GM18870 (cell line): ENCODE measurements at regions not wholly inside any gene's neighbourhood (a gene's known extent, or its start where the extent isn't known, plus 50 kb on each side); places are given as distances from the start of the nearest gene placed in this dataset.

Experiments used
- ATAC-seq: cut with Tn5 transposase; IDR thresholded peaks from one replicate; pipeline ENCODE4 v1.9.1; 2021; ENCODE audit warnings: moderate library complexity; ENCODE audit not compliant: unreplicated experiment

DNA sequence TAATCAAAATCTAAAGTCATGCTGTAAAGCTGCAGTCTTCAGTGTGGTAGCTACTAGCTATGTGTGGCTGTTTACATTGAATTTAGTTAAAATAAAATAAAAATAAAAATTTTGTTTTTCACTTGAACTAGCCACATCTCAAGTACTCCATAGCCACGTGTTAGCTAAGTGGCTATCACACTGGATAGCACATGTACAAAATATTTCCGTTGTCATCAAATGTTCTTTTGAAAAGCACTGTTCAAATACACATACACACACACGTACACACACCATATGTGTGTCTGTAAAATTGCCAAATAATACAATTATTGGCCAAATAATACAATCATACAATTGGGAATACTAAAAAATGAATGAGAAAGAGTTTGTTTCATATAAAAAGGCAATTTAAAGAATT, 778.2 kb upstream of the FLRT2 start:
- no peak for ATAC-seq

DNA sequence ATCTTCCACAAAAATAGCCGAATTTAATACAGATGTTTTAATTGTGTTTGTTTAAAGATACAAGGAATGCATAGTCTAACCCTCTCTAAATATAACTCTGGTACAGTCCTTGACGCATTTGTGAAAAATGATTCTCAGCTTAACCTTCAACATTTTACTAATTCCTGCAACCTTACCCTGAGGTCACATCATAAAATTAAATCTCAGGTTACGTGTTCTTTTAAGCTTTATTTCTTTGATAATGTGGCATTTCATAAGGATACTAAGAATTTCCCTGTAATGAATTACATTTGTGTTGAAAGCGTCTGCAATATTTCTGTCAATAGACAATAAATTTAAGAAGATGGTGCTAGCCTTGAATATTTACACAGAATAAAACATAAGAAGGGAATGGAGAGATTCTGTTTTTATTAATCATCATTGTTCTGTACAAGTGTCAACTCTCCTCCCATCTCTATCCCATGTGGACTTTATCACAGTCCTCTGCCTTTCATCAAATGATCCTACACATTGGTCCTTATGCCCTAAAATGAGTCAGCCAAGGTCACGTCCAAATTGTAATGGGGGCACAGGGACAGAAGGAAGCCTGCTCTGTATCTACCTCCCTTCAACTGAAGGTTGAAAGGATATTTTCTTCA, 769.3 kb upstream of the FLRT2 start:
- no peak for ATAC-seq

DNA sequence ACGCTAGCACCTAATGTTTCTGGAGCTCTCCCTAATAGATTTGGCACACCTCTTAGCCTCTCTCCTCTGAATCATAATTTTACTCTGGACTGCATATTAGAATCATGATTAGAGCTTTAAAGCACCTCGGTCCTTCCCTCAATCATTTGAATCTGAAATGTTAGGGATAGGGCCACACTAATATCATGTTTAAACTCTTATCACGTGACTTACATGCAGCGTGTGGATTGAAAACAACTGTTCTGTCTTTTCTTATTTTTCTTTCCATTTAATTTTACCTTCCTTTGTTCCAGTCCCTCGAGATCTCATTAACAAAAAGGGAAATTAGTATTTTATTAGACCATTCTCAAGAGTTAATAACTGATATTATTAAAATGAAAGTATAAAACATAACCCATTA, 762.5 kb upstream of the FLRT2 start:
- ATAC-seq: no peak

DNA sequence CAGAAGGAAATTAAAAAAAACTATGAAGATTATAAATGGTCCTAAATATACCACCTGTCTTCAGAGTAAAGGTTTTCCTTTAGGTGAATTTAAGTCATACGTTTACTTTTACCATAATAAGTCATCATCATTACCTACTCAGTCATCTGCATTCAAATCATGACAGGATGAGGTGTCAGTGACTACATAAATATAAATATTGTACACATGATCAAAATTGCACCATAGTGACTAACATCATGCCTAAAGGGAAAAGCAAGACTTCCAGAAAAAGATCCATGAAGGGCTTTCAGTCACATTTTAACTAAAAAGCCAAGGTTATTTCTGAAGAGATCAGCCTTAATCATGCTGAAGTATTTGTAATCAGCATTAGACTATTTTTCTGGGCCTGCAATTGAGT, 759.9 kb upstream of the FLRT2 start:
- ATAC-seq: no peak

DNA sequence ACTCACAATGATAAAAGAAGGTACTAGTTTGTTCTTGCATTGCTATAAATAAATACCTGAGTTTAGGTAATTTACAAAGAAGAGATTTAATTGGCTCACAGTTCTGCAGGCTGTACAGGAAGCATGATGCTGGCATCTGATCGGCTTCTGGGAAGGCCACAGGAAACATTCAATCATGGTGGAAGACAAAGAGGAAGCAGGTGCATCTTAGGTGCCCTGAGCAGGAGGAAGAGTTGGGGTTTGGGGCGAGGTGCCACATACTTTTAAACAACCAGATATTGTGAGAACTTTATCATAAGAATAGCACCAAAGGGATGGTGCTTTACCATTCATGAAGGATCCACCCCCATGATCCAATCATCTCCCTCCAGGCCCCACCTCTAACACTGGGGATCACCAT, 752.6 kb upstream of the FLRT2 start:
- no peak for ATAC-seq

DNA sequence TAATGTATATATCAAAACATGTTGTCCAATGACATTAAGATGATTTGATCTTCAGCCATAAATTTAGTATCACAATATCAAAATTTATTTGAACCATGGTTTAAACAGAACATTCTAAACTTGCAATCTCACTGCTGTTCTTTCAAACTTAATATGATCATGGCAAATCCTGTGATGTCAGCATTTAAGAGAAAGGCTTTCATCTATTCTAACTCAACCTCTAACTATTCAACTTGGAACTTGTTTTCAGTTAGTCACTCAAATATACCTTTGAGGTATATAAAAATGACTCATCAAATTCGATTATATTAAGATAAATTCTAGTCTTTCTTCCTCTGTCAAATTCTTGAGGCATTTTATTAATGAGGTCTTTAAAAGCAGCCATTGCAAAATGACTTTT, 747.0 kb upstream of the FLRT2 start:
- no peak for ATAC-seq

DNA sequence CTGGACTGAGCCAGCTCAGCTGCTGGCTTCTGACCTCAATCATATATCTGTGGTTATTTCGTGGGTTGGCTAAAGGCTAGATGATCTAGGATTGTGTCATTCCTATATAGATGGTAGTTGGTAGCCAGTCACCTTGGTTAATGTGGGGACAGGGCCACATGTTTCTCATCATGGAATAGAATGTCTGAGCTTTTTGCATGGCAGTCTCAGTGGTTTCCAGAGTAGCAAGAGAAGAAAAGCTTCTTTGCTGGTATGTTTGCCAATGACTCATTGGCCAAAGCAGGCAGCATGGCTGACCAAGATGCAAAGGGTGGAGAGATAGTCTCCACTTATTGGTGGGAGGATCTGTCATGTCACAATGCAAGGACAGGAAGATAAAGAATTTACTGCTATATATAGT, 746.4 kb upstream of the FLRT2 start:
- ATAC-seq: no peak

DNA sequence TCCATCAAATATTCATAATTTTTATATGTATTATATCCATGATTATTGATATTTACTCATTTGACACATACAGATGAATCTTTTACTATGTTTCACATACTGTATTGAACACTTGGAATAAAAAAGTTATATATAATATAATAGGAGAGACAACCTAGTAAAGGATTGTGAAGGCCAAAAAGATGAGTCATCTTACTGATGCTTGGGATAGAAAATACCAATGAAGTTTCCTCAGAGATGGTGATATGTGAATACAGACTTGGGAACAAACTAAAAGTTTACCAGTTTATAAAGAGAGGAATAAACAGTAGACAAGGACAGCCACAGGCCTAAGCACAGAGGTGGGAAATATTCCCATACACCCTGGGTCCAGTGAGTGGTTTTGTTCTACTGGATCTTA, 743.9 kb upstream of the FLRT2 start:
- ATAC-seq: no peak

DNA sequence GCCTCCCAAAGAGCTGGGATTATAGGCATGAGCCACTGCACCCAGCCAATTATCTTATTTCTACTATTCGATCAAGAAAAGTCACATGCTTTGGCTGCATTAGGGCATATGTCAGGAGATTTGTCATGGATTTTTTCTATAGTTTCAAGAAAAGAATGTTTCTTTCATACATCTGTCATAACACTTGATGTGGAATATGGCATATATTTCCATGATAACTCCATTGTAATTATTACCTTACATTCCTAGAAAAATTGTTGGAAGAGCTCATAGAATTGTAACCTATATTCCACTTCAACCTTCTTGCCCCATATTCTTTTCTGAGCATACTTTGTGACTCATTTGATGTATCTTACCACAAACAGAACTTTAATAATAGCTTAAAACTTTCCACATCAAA, 740.9 kb upstream of the FLRT2 start:
- ATAC-seq: no peak

DNA sequence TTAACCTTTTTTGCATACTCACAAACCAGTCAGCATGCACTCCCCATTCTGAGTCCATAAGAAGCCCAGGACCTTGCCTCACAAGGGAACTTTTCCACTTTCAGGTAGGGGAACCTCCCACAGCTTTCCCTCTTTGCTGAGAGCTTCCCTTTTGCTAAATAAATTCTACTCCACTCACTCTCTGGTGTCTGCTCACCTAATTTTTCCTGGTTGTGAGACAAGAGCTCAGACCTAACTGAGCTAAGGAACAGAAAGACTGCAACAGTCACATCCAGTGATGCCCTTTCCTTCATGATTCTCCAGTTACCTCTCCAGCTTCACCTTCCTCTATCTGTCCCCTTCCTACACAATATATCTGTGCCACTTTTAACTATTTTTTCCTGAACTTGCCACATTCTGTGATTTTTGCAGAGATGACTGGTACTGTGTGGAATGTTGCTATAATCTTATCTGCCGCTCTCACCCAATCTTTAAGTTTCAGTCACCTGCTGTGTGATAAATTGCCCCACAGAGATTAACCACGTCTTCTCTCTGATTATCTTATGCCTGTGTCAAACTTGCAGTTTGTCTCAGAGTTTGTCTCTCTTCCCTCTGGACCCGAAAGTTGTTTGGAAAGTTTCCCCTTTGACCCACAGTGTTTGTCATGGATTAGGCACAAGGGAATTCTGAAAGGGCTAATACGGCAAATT, 737.1 kb upstream of the FLRT2 start:
- ATAC-seq: no peak

DNA sequence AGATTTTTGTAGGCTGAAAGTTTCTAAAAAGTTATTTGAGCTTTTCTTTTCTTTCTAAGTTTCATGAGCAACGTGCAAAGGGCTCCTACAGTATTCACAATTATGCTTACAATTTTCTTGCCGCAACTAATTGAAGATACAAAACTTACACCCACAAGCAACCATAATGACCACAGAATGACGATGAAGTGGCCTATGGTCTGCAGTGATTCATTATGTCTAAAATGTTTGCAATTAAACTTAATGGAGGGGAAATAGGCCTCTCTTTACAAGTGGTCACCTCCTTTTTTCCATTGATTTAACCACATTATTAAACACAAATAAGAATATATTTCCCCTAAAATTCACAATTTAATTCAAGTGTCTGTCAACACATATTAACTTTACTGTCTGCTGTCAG, 732.6 kb upstream of the FLRT2 start:
- no peak for ATAC-seq

DNA sequence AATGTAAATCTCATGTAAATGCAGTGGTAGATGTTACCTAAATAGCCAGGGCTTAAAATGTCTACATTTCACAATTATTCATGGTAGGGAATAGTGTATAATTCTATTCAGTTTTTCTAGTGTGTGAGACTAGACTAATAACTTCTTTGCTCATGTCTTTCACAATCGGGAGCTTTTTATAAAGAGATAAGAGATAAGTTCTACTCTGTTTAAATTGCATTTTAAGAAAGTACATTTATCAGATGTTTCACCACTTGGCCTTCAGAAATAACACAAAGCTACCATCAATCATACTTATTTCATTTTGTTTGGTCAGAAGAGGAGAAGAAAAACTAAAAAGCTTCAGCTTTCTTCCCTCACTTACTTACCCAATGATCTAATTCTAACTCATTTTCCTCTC, 725.5 kb upstream of the FLRT2 start:
- ATAC-seq: no peak

DNA sequence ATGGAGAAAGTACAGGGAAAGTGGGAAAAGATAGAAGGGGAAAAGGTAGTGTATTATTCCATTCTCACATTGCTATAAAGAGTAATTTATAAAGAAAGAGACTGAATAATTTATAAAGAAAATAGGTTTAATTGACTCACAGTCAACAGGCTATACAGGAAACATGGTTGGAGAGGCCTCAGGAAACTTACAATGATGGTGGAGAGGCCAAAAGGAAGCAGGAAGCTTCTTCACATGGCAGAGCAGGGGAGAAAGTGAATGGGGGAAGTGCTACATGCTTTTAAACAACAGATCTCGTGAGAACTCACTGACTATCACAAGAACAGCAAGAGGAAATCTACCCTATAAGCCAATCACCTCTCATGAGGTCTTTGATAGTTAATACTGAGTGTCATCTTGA, 725.0 kb upstream of the FLRT2 start:
- no peak for ATAC-seq

DNA sequence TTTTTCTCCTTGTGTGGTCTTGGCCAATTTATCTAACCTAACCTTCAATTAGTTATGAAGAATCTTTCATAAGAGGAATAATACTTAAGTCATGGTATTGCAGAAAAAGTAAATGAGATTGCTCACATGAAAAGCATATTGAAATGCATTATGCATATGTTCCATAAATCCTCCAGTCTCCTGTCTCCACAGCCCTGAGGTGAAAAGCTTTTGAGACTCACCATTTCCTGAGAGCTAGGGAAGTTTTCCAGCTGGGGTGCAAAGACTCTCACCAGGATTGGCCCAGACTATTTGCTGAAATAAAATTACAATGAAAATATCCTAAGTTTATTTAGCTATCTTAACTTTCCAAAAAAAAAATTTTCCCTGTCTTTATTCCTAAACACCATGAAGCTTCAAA, 723.8 kb upstream of the FLRT2 start:
- ATAC-seq: no peak

DNA sequence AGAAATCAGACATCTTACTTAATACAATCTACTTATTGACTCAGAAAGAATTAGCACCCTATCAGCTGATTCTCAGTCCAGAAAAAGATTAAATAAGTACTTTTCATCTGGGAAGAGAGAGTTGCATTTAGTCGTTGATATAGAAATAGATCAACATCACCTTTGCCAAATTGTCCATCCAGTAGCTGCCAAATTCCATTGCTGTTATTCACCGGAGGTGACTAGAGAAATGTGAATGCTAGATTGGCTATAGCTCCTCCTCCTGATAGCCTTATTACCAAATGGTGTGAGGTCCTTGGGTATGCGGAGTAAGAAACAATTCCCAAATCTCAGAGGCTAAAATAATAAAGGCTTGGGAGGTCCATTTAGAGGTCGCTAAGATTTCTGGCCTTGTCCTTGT, 723.3 kb upstream of the FLRT2 start:
- no peak for ATAC-seq

DNA sequence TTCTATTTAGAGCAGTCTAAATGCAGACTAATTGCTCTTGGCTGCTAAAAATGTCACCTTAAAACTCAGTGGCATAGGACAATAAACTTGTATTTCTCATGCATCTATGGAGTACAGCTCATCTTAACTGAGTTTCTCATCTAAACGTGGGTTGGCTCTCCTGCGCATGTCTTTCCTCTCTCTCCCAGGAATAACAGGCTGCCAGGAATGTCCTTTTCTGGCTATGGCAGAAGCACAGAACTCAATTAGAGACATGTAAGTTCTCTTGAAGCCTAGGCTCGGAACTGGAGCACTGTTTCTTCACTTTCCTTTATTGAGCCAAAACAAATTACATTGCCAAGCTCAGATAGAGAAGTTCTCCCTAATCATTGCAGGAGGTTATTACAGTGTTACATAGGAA, 722.3 kb upstream of the FLRT2 start:
- no peak for ATAC-seq

DNA sequence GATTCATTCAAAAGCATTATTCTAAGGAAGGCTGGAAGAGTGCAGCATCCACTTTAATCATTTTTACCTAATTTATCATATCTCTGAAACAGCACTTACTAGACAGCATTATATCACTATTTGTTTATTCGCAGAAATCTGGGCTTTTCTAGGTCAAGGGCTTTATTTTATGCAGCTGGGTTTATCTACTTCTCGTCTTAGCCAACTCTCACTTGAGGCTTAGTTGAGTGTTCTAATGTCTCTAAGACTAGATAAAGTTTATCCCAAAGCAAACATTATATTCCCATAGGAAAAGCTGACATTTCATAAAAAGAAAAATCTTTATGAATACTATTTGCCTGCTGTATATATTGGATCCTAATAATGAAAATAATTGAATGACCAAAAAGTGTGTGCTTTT, 720.8 kb upstream of the FLRT2 start:
- no peak for ATAC-seq

DNA sequence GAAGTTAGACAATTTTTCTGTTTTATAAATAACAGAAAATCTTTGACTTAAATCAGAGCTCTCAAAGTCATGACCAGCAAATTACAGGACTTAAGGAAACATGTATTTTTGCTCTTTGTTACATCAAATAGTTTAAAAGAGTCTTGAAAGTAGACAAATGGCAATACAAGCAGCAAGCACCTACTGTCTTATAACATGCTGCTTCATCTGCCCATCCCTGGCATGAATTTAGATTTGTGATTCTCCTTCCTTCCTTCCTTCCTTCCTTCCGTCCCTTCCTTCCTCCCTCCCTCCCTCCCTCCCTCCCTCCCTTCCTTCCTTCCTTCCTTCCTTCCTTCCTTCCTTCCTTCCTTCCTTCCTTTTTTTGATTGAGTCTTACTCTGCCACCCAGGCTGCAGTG, 715.6 kb upstream of the FLRT2 start:
- no peak for ATAC-seq

DNA sequence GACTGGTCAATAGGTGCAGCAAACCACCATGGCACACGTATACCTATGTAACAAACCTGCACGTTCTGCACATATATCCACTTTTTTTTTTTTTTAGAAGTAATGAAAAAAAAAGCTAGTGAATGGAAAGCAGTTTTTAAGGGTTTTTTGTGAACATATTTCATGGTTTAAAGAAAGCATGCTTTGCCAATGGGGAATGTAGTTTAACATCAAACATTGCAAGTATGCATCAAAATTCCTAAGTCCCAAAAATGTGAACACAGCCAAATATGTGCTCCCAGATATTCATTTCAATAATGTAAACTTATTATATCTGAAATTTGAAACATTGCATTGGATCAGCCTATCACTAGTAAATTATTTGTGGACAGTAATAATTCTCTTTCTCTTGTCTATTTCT, 710.4 kb upstream of the FLRT2 start:
- ATAC-seq: no peak

DNA sequence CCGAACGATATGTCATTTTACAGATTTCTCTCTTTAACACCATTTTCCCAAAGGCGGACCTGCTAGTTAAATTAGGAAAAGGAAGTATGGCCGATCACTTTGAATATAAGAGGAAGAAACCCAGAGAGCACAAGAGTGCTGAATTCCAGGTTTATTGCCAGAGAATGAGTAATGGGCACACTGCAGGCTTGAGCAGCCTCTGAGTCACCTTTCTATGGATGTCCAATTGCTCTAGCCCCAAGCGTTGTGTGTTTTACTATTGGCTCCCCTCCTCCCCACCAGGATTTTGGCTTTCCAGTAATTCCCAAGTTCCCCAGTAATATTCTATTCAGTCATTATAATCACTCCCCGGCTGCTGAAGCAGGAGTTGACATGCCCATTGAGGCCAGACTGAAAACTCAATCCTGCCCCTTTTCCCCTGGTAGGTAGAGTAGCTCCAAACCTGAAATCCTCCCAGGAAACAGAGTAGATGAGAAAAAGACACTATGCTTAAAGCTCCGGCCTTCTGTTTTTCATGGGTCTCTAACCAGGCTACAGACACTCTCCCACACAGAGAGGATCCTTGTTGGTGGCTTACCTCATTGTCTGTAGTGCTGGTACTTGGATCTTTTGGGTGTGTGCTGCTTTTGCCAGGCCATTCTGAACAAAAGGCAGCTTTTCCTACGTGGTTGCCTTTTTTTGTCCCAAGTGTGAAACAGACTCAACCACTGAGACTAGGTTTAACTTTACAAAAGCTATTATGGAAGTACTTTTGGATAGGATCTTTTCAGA, 704.3 kb upstream of the FLRT2 start:
- no peak for ATAC-seq

DNA sequence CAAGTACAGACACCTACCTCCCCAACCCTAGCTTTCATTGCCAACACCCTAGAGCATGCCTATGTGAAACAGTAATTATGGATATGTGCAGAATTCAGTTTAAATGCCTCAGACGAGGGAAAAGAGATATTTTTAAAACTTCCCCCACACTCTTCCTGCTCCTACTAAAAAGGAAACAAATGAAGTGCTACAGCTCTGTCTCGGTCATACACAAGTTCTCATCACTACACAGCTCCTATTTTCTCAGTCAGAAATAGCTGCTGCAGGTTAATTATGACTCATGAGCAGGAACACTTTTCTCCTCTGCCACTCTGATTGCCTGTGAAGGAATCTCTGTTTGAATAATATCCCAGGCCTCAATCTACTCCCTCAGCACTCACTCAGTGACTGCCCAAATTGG, 703.6 kb upstream of the FLRT2 start:
- no peak for ATAC-seq

DNA sequence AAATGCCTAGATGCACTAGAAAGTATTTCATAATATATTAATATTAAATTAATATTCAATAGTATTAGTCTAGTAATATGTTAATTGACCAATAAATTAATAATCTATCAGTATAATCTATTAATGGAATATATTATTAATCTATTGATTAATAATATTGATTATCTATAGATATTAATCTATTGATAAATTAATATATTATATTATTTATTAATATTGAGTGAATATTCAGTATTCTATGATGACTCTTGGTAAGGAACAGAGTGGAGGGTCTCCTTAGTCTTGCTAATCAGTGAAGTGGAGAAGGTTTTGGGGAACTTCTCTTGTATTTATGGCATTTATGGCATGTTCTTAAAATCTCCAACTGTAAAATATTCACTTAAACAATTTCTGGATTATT, 679.3 kb upstream of the FLRT2 start:
- ATAC-seq: no peak
